ENCODE measurements at regions not wholly inside any gene's neighbourhood (a gene's known extent, or its start where the extent isn't known, plus 50 kb on each side); places are given as distances from the start of the nearest gene placed in this dataset.

DNA sequence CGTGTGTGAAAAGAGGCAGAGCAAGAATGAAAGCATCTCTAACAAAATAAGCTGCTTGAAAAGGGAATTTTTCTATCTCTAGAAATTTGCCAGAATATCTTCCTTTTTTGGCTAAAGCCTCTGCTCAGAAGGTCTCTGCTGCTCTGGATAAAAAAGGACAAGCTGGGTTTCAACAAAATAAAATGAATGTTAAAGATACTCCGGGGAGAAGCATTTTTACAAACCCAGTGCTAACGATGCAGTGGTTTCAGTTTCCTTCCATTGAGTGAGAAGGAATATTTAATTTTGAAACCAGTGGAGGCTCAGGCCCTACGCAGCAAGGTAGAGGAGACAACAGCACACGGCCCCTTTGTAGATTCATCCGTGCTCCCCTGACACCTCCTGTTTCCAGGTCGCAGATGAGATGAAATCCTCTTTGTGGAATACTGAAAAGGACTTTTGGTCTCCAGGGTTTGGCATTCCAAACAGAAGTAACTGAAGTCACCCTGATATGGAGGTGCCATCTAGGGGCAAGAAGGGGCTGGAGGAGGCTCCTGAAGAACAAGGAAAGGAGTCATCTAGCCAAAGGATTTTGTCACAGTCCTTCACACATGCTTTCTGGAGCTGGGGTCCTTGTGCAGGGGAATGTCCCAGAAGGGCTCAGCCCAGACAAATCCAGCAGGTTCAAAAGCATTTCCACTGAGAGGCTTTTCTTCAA is 65.7 kb upstream of the SYT6 start:
- TF ChIP-seq, protein P1, sequence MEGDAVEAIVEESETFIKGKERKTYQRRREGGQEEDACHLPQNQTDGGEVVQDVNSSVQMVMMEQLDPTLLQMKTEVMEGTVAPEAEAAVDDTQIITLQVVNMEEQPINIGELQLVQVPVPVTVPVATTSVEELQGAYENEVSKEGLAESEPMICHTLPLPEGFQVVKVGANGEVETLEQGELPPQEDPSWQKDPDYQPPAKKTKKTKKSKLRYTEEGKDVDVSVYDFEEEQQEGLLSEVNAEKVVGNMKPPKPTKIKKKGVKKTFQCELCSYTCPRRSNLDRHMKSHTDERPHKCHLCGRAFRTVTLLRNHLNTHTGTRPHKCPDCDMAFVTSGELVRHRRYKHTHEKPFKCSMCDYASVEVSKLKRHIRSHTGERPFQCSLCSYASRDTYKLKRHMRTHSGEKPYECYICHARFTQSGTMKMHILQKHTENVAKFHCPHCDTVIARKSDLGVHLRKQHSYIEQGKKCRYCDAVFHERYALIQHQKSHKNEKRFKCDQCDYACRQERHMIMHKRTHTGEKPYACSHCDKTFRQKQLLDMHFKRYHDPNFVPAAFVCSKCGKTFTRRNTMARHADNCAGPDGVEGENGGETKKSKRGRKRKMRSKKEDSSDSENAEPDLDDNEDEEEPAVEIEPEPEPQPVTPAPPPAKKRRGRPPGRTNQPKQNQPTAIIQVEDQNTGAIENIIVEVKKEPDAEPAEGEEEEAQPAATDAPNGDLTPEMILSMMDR (IDR thresholded peaks at IDR 0.05; ENCODE audit: insufficient read depth, low read length, poor library complexity, severe bottlenecking), result peak; percentile 33
- DNase-seq (ENCODE audit: low read depth), result no peak
- no peaks in the 10 kb centered on the region for H3K36me3 ChIP-seq (ENCODE audit: control insufficient read depth, insufficient read depth, low read length)
- H3K4me3 ChIP-seq (ENCODE audit: low read depth, low read length), result no peak overlapping the region
- peaks cover 3% of the 10 kb centered on the region for H3K27me3 ChIP-seq (ENCODE audit: control insufficient read depth, insufficient read depth, low read length)

DNA sequence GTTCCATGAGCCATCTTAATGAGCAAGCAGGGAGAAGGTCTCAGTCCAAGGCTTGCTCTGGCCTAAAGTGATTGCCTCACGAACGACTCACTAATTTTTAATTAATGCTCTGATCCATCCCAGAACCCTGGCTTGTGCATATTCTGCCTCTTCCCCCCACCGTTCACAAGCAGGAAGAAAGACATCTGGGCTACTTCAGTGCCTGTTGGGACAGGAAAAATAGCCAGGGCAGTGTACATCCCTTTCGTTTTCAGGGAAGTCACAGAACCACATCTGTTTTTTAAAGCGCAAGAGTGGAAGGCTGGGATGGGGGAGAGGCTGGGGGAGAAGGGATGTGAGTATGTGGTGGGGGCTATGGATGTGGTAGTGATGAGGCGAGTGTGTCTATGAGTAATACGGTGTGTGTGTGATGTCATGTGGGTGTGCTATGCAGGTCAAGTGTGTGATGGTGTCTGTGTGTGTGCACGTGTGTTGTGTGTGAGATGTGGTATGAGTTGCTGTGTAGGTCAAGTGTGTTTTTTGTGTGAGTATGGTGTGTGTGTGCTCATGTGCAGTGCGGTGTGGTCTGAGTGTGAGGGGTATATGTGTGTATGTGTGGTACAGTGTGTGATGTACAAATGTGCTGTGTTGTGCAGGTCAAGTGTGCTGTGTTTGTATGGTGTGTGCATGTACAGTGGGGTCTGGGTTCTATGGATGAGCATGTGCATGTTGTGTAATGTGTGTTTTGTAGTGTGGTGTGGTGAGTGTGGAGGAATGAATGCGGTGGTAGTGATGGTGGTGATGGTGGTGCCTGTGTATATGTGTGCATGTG is 64.9 kb upstream of the SYT6 start:
- DNase-seq (ENCODE audit: low read depth), result no peak
- Histone ChIP-seq H3K36me3 (ENCODE audit: control insufficient read depth, insufficient read depth, low read length) (no peaks in the 10 kb centered on the region), H3K4me3 (ENCODE audit: low read depth, low read length) (no peak overlapping the region), H3K27me3 (ENCODE audit: control insufficient read depth, insufficient read depth, low read length) (peaks cover 3% of the 10 kb centered on the region)
- TF ChIP-seq, protein P1 (IDR thresholded peaks at IDR 0.05; ENCODE audit: insufficient read depth, low read length, poor library complexity, severe bottlenecking), result no peak

DNA sequence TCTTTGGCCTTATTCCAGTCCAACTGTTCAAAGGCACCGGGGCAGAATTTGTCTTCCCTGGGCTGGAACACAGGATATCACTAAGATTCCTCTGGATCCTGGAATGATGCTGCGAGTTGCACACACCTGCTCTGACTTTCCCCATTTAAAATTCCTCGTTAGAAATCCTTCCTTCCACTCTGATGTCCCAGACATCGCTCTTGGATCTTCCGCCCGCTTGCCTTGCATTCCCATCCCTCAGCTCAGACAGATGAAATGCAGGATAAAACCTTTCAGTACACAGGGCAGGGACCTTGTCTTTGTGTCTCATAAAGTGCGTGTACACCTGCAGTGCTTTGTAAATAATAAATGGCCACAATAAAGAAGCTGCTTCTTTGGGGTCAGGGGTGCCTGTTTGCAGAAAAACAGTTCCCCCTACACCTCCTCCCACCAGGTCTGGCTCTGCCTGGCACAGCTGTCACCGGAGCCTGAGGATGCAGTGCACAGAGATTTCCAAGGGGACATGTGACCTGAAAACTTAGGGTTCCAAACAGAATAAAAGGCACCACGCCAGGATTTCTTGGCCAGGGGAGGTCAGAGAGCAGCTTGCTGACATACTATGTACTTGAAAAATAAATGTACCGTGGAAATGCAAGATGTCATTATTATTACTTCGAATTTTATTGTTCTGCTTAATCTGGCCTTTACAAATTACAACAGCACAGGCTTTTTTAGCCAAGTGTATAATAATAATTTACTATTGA is 62.9 kb upstream of the SYT6 start:
- H3K27me3 ChIP-seq (ENCODE audit: control insufficient read depth, insufficient read depth, low read length), result peaks cover 3% of the 10 kb centered on the region
- TF ChIP-seq, protein P1 (IDR thresholded peaks at IDR 0.05; ENCODE audit: insufficient read depth, low read length, poor library complexity, severe bottlenecking), result no peak
- no peak overlapping the region for H3K4me3 ChIP-seq (ENCODE audit: low read depth, low read length)
- no peak for DNase-seq (ENCODE audit: low read depth)
- no peaks in the 10 kb centered on the region for H3K36me3 ChIP-seq (ENCODE audit: control insufficient read depth, insufficient read depth, low read length)

DNA sequence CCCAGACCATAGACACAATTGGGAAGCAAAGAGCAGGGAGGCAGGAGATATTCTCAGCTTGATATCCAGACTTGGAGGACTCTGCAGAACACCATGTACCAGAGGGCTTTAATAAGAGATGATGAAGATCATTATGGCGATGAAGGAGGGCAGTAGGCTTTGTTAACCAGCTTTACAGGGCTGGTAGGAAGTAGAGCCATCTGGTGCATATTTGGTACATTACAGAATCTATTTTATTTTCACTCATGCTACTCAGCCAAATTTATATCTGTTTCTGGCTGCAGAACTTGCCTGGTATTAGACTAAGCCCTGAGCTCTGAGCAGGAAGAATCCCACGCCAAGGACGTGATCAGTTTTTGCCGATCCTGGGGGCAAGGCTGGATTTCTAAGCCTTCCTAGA is 61.8 kb upstream of the SYT6 start:
- TF ChIP-seq, protein P1 (IDR thresholded peaks at IDR 0.05; ENCODE audit: insufficient read depth, low read length, poor library complexity, severe bottlenecking), result no peak
- DNase-seq (ENCODE audit: low read depth), result no peak
- H3K27me3 ChIP-seq (ENCODE audit: control insufficient read depth, insufficient read depth, low read length), result peaks cover 5% of the 10 kb centered on the region
- H3K36me3 ChIP-seq (ENCODE audit: control insufficient read depth, insufficient read depth, low read length), result no peaks in the 10 kb centered on the region
- no peak overlapping the region for H3K4me3 ChIP-seq (ENCODE audit: low read depth, low read length)

DNA sequence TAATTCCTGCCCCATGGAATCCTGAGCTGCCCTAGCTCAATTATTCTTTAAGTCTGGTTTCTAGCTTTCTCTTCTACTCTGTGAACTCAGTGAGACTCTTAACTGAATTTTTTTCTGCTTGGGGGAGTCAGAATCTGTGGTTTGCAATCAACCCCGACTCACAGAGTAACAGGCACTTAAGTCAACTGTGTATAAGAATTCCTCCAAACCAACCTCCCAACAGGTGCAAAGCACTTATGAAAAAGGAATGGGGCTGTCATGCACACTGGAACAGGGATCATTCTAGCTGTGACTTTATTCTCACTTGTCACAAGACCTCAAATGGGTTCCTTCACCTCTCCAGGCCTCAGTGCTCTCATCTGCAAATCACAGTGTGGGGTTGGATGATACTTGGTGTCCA is 60.3 kb upstream of the SYT6 start:
- no peaks in the 10 kb centered on the region for H3K36me3 ChIP-seq (ENCODE audit: control insufficient read depth, insufficient read depth, low read length)
- H3K27me3 ChIP-seq (ENCODE audit: control insufficient read depth, insufficient read depth, low read length), result peaks cover 5% of the 10 kb centered on the region
- TF ChIP-seq, protein P1 (IDR thresholded peaks at IDR 0.05; ENCODE audit: insufficient read depth, low read length, poor library complexity, severe bottlenecking), result no peak
- no peak overlapping the region for H3K4me3 ChIP-seq (ENCODE audit: low read depth, low read length)
- no peak for DNase-seq (ENCODE audit: low read depth)
